Left lung (tissue), 4 donors: ENCODE measurements at regions not wholly inside any gene's neighbourhood (a gene's known extent, or its start where the extent isn't known, plus 50 kb on each side); places are given as distances from the start of the nearest gene placed in this dataset.

Experiments
- ATAC-seq: fragments of 200-7000 bp; cut with Tn5 transposase; one replicate; pipeline ENCODE4 v1.9.1; 2020; ENCODE audit warnings: moderate library complexity
- DNase-seq, 4 donors: peaks; one replicate each; pipeline ENCODE4 v3.0.0-alpha.2; 2013 to 2020
- H3K27ac ChIP-seq, 2 donors: fragments of 200-600 bp; sonication (generic) in 1 of 2; one replicate each; pipeline versions ENCODE4 v1.5.0 to v1.8.0; 2020 to 2021
- H3K27me3 ChIP-seq, 2 donors: fragments of 200-600 bp; sonication (generic) in 1 of 2; one replicate each; pipeline versions ENCODE4 v1.5.0 to v1.8.0; 2020 to 2021
- H3K36me3 ChIP-seq, 2 donors: fragments of 200-600 bp; sonication (generic) in 1 of 2; one replicate each; pipeline versions ENCODE4 v1.5.0 to v1.8.0; 2020 to 2021
- H3K4me1 ChIP-seq, 2 donors: fragments of 200-600 bp; one replicate each; pipeline ENCODE4 v1.8.0; 2021
- H3K4me3 ChIP-seq, 2 donors: fragments of 200-600 bp; sonication (generic) in 1 of 2; one replicate each; pipeline versions ENCODE4 v1.5.0 to v1.8.0; 2020 to 2021; ENCODE audit warnings: mild to moderate bottlenecking in 1 of 2
- H3K9me3 ChIP-seq, 2 donors: fragments of 200-600 bp; sonication (generic) in 1 of 2; one replicate each; pipeline versions ENCODE4 v1.5.0 to v1.8.0; 2020 to 2021
- CTCF ChIP-seq, 2 donors: fragments of 200-600 bp; sonication (generic) in 1 of 2; IDR thresholded peaks; one replicate each; pipeline versions ENCODE4 v1.5.0 to v1.8.0; 2021; ENCODE audit warnings: antibody characterized with exemption in 2 of 2
- intact Hi-C, 2 donors: fragments of 100-400 bp; cut with DNase I; formaldehyde crosslinking; loops; one replicate each; pipeline versions ENCODE4 v1.11.2 to v1.14.2; 2022
- donor health status: DM: no; HTN: yes; CAD: no.
- donor health status: DM: no; HTN: no; CAD: no.

DNA sequence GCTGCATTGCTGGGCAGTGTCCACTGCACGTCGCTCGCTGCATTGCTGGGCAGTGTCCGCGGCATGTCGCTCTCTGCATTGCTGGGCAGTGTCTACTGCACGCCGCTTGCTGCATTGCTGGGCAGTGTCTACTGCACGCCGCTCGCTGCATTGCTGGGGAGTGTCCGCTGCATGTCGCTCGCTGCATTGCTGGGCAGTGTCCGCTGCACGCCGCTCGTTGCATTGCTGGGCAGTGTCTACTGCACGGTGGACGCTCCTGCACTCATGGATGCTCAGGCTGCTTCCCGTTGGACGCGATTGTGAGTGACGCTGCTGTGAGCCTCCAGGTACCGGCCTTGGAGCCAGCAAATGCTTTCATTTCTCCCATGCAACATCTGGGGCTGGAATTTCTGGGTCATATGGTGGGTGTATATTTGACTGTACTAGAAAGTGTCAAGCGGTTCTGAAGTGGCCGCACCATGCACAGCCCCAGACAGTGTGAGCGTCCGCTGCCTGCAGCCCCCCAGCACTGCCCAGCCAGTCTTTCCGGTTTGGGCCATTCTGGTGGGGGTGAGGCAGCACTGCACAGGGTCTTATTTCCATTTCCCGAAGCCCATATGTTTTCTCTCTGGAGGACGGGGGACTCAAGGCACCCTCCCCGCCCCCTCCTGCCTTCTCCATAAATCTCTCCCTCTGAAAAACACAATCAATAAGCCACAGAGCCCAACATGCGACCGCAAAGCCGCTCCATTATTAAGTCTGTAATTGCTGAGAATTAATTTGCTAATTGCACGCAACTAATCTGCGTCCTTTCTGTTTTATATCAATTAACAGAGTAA is 97.4 kb downstream of the YTHDF1 start:
- H3K9me3 ChIP-seq = no peaks in the 10 kb centered on the region
- DNase-seq = no peak
- no peak for ATAC-seq
- no peak overlapping the region for H3K4me3 ChIP-seq
- peaks cover 0 to 77% of the 10 kb centered on the region in 2 donors for H3K27me3 ChIP-seq
- intact Hi-C loops = loop anchor here in 1 of 2 donors (10.0 kb wide), 1 partner anchor 64 kb away; no protein-coding TSS in a partner anchor
- H3K4me1 ChIP-seq = no peaks in the 10 kb centered on the region
- no peaks in the 10 kb centered on the region for H3K36me3 ChIP-seq
- no peak overlapping the region for H3K27ac ChIP-seq
- no peak for TF ChIP-seq CTCF (IDR thresholded peaks at IDR 0.05)

DNA sequence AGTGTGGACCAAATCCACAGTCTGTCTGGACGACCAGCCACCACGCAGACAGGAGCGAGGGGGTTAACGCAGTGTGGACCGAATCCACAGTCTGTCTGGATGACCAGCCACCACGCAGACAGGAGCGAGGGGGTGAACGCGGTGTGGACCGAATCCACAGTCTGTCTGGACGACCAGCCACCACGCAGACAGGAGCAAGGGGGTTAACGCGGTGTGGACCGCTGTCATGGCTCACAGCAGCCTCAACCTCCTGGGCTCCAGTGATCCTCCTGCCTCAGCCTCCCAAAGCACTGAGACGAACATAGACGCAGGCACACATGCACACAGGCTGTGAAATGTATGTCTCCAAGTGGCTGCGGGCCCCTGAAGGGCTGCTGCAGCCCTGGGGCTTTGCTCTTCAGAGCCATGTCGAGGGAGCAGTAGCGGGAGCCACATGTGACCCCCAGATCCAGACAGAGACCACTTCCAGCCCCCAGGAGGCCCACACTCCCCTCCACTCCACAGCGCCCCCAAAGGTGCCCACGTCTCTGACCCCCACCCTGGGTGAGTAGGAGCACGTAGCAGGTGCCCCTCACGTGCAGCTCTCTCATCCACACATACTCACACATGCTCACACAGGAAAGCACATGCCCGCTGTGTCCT is 98.1 kb downstream of the YTHDF1 start:
- Histone ChIP-seq H3K27me3 (peaks cover 0 to 79% of the 10 kb centered on the region in 2 donors), H3K27ac (no peak overlapping the region), H3K36me3 (no peaks in the 10 kb centered on the region), H3K9me3 (no peaks in the 10 kb centered on the region), H3K4me3 (no peak overlapping the region), H3K4me1 (no peaks in the 10 kb centered on the region)
- intact Hi-C loops = loop anchor here in 1 of 2 donors (10.0 kb wide), 1 partner anchor 63 kb away; no protein-coding TSS in a partner anchor
- DNase-seq (no peak), ATAC-seq (no peak)
- TF ChIP-seq CTCF (IDR thresholded peaks at IDR 0.05) = no peak

DNA sequence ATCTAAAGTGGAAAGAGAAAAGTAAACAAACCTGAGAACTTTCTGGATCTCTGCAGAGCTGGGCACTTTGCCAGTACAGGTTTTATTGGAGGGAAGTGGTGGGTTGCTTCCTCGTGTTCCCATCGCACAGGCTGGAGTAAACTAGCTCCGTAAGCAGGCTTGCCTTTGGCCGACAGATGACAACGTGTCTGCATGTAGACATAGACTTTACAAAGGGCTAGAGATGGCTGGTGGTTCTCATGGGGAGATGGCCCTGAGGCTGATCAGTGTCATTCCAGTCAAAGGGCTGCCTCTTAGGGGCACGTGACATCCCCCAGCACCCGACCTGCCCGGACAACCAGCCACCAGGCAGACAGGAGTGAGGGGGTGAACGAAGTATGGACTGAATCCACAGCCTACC is 98.8 kb downstream of the YTHDF1 start:
- ATAC-seq (no peak), DNase-seq (no peak)
- Histone ChIP-seq H3K36me3 (no peaks in the 10 kb centered on the region), H3K4me3 (no peak overlapping the region), H3K27me3 (peaks cover 0 to 85% of the 10 kb centered on the region in 2 donors), H3K9me3 (peaks cover 0 to 4% of the 10 kb centered on the region in 2 donors), H3K27ac (no peak overlapping the region), H3K4me1 (no peaks in the 10 kb centered on the region)
- no peak for TF ChIP-seq CTCF (IDR thresholded peaks at IDR 0.05)
- intact Hi-C loops = loop anchor here in 1 of 2 donors (10.0 kb wide), 1 partner anchor 62 kb away; no protein-coding TSS in a partner anchor

DNA sequence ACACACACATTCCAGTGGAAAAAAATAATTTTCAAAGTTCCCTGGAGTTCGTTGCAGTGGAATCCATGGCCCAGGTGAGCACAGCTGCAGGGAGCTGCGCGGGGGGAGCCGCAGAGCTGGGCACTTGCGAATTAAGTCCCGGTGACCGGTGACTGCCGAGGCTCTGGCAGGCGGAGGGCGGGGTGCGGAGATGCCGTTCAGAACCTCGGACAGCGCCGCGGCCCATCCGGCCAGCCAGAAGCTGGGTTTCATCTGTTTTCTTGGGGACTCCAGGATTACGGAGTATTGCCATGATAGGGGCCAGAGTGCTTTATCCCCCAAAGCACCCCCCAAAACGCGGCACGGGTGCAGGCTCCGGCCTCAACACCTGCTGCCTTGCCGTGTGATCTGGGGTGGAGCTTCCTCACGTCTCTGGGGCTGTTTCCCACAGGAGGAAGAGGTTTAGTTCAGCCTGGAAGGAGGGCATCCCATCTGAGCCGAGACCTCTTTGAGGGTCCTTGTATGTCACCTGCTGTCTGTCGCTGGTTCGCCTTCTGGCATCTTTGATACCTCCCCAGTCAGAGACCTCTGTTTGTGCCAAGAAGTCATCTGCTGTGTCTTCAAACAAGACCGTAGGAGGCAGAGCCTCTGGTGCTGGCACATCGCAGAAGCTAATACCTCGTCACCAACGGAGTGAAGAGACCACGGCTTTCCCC is 99.4 kb downstream of the YTHDF1 start:
- Histone ChIP-seq H3K27ac (no peak overlapping the region), H3K4me1 (no peaks in the 10 kb centered on the region), H3K9me3 (peaks cover 0 to 8% of the 10 kb centered on the region in 2 donors), H3K27me3 (peaks cover 0 to 85% of the 10 kb centered on the region in 2 donors), H3K36me3 (no peaks in the 10 kb centered on the region), H3K4me3 (no peak overlapping the region)
- intact Hi-C loops = loop anchor here in 1 of 2 donors (10.0 kb wide), 1 partner anchor 62 kb away; no protein-coding TSS in a partner anchor
- no peak for TF ChIP-seq CTCF (IDR thresholded peaks at IDR 0.05)
- DNase-seq (peak in 2 of 4 donors; percentile 39 to 81), ATAC-seq (peak; percentile 56)
